ENCODE measurements at regions not wholly inside any gene's neighbourhood (a gene's known extent, or its start where the extent isn't known, plus 50 kb on each side); places are given as distances from the start of the nearest gene placed in this dataset.
"Not testable (repeated sequence)": the region's sequence is repeated elsewhere in the genome, so short reads cannot be mapped to it uniquely, and the experiment has no call there.

- POLR2A ChIA-PET, result no interaction called here
- CTCF ChIA-PET, result no interaction called here
Measured at GRCh38 chr18:24611075-24611474, 150.6 kb downstream of the HRH4 start.

GRCh38 chr18:24613896-24614640, 153.6 kb downstream of the HRH4 start:
- Histone ChIP-seq H3K9me3 (ENCODE audit: control insufficient read depth, insufficient read depth, low read length) (no peaks in the 10 kb centered on the region), H3K4me3 (ENCODE audit: low read depth, low read length) (no peak overlapping the region), H3K27me3 (ENCODE audit: control insufficient read depth, insufficient read depth, low read length) (no peaks in the 10 kb centered on the region), H3K27ac (ENCODE audit: low read depth, low read length) (no peak overlapping the region)
- no peak for DNase-seq (ENCODE audit: low read depth, low spot score)
- CTCF ChIA-PET, result interaction anchor here (0.7 kb wide), 1 partner anchor 113 kb away, joined by 3 read pairs; no protein-coding TSS in a partner anchor
- no peak for TF ChIP-seq CTCF (IDR thresholded peaks at IDR 0.05; ENCODE audit: low read depth, low read length)
- POLR2A ChIA-PET, result no interaction called here

More at GRCh38 chr18:24611075-24611474, 150.6 kb downstream of the HRH4 start:
- no peak for TF ChIP-seq CTCF (IDR thresholded peaks at IDR 0.05; ENCODE audit: low read depth, low read length)
- Histone ChIP-seq H3K27ac (ENCODE audit: low read depth, low read length) (no peak overlapping the region), H3K4me3 (ENCODE audit: low read depth, low read length) (no peak overlapping the region), H3K9me3 (ENCODE audit: control insufficient read depth, insufficient read depth, low read length) (no peaks in the 10 kb centered on the region), H3K27me3 (ENCODE audit: control insufficient read depth, insufficient read depth, low read length) (no peaks in the 10 kb centered on the region)
- DNase-seq (ENCODE audit: low read depth, low spot score), result no peak

- ChIA-PET CTCF (interaction anchor here (0.7 kb wide), 1 partner anchor 75 kb away, joined by 3 read pairs; no protein-coding TSS in a partner anchor), POLR2A (no interaction called here)
- no peak for TF ChIP-seq CTCF (IDR thresholded peaks at IDR 0.05; ENCODE audit: low read depth, low read length)
- Histone ChIP-seq H3K27me3 (ENCODE audit: control insufficient read depth, insufficient read depth, low read length) (no peaks in the 10 kb centered on the region), H3K9me3 (ENCODE audit: control insufficient read depth, insufficient read depth, low read length) (no peaks in the 10 kb centered on the region), H3K27ac (ENCODE audit: low read depth, low read length) (no peak overlapping the region), H3K4me3 (ENCODE audit: low read depth, low read length) (no peak overlapping the region)
- no peak for DNase-seq (ENCODE audit: low read depth, low spot score)
Measured at GRCh38 chr18:24616653-24617052, 156.2 kb downstream of the HRH4 start.

GRCh38 chr18:24624421-24624820, 164.0 kb downstream of the HRH4 start:
- H3K4me3 ChIP-seq (ENCODE audit: low read depth, low read length); H3K27ac ChIP-seq (ENCODE audit: low read depth, low read length); H3K9me3 ChIP-seq (ENCODE audit: control insufficient read depth, insufficient read depth, low read length); H3K27me3 ChIP-seq (ENCODE audit: control insufficient read depth, insufficient read depth, low read length); CTCF ChIA-PET; POLR2A ChIA-PET; DNase-seq (ENCODE audit: low read depth, low spot score): not testable (repeated sequence)

GRCh38 chr18:24627644-24628315, 167.3 kb downstream of the HRH4 start:
- H3K27me3 ChIP-seq (ENCODE audit: control insufficient read depth, insufficient read depth, low read length), result no peaks in the 10 kb centered on the region
- no peaks in the 10 kb centered on the region for H3K9me3 ChIP-seq (ENCODE audit: control insufficient read depth, insufficient read depth, low read length)
- ChIA-PET CTCF (no interaction called here), POLR2A (interaction anchor here (1.2 kb wide), 1 partner anchor 29 kb away, joined by 3 read pairs; no protein-coding TSS in a partner anchor)
- DNase-seq (ENCODE audit: low read depth, low spot score), result no peak
- H3K4me3 ChIP-seq (ENCODE audit: low read depth, low read length), result no peak overlapping the region
- H3K27ac ChIP-seq (ENCODE audit: low read depth, low read length), result no peak overlapping the region
- TF ChIP-seq CTCF (IDR thresholded peaks at IDR 0.05; ENCODE audit: low read depth, low read length), result no peak
